ENCODE measurements at regions not wholly inside any gene's neighbourhood (a gene's known extent, or its start where the extent isn't known, plus 50 kb on each side); places are given as distances from the start of the nearest gene placed in this dataset.

- TF ChIP-seq CTCF (IDR thresholded peaks at IDR 0.05; ENCODE audit: low read depth, low read length, missing input control), result no peak
- TF ChIP-seq REST (IDR thresholded peaks at IDR 0.05), result no peak
- TF ChIP-seq ATF3 (IDR thresholded peaks at IDR 0.05), result no peak
- no peak for TF ChIP-seq ZBTB33 (IDR thresholded peaks at IDR 0.05)
- no peak for TF ChIP-seq TAF1 (conservative IDR thresholded peaks at IDR 0.05)
- TF ChIP-seq MAX (IDR thresholded peaks at IDR 0.05), result no peak
- no peak for TF ChIP-seq RAD21 (IDR thresholded peaks at IDR 0.05)
- no peak for TF ChIP-seq JUND (IDR thresholded peaks at IDR 0.05)
- TF ChIP-seq NR2F2 (IDR thresholded peaks at IDR 0.05), result no peak
- no peak for TF ChIP-seq HNF4G (IDR thresholded peaks at IDR 0.05)
Observed at GRCh38 chr7:98764946-98765345, 104.9 kb downstream of the TMEM130 start.

Data from liver (tissue), 3 donors.